ENCODE measurements at regions not wholly inside any gene's neighbourhood (a gene's known extent, or its start where the extent isn't known, plus 50 kb on each side); places are given as distances from the start of the nearest gene placed in this dataset.
"Not testable (repeated sequence)": the region's sequence is repeated elsewhere in the genome, so short reads cannot be mapped to it uniquely, and the experiment has no call there.

DNA sequence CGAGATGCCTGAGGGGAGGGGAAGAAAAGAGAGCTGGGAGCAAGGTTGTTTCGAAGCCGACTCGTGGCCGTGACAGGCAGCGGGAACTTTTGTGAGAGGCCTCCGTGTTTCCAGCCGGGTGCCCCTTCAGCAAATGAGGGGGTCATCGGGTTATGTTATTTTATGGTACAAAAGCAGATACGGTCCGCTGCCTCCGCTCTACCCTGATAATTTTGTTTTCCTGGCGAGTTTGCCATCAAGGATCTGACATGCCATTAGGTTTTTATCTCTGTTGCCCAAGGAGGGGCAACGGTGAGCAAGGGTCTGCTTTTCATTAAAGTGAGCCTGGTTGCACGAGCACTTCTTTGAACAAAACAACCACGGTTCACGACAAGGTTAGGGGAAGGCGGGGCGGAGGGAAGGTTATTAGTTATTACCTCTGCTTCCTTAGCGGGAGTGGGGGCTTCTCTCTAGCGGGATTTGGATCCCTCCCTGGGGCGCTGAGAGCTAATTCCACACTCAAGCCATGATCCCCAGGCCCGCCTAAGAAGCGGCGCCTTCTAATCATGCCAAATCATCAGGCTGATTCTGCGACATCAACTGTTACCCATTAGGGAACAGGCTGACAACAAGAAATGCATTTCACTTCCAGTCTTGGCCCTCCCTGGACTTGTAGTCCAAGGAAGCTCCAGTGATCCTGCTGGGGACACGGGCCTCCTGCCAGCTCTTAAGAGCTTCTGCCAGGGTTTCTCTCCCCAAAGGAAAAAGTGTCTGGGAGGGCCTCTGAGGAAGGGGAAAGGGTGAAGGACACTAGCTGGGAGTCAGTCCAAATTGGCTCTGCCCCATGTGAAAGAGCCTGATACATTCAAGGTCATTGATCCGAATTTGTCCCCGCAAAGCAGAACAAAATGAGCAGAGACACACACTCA, 617.7 kb downstream of the MID1IP1 start:
- no peak for DNase-seq

DNA sequence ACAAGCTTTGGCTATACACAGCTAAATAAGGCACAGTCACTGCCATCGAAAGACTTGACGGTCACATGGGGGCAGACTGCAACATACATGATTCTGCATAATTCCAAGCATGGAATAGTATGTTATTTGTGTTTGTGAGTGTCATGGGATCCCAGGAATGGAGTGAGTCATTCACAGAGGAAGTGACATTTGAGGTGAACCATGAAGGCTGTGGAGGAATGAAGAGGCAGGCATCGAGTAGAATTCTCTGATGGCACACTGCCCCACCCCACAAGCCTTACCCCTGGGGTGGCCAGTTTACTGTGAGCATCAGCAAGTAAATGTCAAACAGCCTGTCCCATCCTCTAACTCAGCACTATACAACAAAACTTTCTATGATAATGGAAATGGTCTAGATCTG, 619.7 kb downstream of the MID1IP1 start:
- DNase-seq = no peak

DNA sequence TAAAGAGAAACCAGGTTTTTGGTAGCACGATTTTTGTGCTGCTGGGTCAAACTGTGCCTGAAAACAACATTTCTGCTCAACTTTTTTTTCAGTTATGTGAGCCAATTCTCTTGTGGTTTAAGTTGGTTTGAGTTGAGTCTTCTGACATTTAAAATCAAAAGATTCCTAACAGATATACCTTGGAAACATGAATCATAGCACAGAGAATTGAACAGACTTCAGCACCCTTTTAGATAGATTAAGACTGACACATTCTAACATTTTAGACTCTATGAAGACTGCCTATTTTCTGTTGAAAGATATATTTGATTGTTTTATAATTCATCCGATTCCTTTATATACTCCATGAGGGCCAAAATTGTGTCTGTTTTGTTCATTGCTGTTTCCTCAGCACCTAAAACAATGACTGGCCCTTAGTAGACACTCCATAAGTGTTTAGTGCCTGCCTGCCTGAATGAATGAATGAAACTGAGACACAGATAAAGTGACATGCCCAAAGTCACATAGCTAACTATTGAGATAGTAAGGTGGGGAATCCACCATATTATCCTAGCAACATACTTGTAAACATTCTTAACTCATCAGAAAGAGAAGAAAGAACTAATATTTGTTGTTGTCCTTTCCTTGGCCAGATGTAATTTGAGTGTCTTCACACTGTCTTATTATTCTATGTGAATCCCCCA, 624.0 kb downstream of the MID1IP1 start:
- no peak for DNase-seq

DNA sequence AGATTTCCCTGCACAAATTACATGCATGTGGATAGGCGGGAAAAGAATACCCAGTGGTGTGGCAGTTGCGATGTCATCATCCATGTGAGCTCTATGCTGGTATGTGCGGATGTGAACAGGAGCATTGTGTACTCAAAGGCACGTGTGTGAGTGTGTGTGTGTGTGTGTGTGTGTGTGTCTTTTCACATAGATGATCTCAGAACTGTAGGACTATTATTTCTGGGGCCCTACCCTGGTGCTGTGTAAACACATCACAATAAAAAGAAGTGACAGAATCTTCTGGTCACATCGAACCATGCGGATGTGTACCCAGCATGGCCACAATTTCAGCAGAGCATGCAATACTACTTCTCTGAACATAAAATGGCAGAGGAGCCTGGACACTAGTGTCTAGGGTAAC, 624.8 kb downstream of the MID1IP1 start:
- DNase-seq = no peak

DNA sequence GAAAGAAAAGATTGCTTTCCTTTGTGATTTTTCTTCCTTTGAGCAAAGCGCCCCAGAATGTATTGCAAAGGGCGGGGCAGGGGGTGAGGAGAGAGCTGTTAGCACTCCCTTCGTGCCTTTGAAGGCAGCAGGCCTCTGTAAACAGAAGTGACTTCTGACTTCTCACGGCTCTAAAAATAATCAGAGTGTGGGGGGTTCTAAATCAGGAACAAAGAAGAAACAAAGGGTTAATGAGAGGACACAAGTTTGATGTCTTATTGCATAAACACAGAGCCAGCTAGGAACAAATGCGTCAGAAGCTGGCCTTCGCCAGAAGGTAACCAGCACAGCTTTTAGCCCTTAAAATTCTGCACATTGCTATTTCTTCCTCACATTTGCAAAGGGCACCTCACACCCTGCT, 626.2 kb downstream of the MID1IP1 start:
- DNase-seq = no peak

DNA sequence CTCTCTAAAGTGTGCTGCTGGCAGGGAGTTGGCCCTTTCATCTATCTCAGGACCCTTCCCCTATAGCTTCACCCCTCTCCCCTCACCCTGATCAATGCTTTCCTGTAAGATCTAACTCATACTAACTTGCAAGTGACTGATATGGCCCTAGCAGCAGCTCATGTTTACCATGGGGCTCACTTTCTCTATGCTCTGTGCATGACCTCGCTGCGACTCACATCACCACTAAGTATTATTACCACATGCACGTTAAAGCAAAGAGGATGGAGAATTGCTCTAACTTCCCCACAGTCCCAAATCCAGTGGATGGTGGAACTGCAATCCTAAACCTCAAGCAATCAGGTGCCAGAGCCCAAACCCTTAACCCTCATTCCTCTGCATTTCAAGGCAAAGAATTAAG, 626.6 kb downstream of the MID1IP1 start:
- no peak for DNase-seq

DNA sequence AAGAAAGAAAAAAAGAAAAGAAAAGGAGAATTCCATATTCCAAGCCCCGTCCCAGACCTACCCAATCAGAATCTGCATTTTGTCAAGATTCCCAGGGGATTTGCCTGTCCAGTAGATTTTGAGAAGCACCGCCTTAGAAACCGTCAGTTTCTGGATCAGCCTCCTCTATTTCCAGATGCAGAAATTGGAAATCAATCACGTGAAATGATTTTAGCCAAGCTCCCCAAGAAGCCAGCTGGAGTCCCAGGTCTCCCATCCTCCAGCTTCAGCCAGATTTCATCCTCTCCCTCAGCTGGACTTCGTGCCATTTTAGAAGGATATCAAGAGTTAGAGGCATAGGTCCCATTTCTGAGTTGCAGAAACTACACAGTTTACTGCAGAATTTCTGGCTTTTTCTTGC, 629.3 kb downstream of the MID1IP1 start:
- no peak for DNase-seq

DNA sequence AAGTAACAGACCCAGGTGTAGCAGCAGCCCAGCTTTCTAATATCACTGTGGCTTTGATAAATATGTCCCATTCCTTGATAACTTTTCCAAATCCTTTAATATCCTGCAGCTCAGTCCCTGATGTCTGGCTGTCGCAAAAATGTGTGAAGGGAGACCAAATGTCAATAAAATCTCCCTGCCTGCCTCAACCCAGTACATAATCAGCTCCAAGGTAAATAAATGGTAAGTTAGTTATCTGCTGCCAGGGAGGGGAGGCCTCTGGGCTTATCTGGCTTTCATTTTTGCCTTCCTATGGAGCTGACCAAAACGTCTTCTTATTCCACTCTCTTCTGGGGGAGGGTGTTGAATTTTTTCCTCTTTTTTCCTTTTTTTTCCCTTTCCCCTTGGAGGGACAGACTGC, 630.6 kb downstream of the MID1IP1 start:
- DNase-seq = no peak

DNA sequence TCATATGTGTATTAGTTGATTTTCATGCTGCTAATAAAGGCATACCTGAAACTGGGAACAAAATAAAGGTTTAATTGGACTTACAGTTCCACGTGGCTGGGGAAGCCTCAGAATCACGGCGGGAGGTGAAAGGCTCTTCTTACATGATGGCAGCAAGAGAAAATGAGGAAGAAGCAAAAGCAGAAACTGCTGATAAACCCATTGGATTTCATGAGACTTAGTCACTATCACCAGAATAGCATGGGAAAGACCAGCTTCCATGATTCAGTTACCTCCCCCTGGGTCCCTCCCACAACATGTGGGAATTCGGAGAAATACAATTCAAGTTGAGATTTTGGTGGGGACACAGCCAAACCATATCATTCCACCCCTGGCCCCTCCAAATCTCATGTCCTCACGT, 633.4 kb downstream of the MID1IP1 start:
- DNase-seq = not testable (repeated sequence)

DNA sequence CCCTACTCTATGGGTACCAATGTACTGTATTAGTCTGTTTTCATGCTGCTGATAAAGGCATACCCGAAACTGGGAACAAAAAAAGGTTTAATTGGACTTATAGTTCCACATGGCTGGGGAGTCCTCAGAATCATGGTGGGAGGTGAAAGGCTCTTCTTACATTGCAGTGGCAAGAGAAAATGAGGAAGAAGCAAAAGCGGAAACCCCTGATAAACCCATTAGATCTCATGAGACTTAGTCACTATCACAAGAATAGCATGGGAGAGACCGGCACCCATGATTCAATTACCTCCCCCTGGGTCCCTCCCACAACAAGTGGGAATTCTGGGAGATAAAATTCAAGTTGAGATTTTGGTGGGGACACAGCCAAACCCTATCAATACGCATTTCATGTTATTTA, 635.3 kb downstream of the MID1IP1 start:
- not testable (repeated sequence) for DNase-seq

DNA sequence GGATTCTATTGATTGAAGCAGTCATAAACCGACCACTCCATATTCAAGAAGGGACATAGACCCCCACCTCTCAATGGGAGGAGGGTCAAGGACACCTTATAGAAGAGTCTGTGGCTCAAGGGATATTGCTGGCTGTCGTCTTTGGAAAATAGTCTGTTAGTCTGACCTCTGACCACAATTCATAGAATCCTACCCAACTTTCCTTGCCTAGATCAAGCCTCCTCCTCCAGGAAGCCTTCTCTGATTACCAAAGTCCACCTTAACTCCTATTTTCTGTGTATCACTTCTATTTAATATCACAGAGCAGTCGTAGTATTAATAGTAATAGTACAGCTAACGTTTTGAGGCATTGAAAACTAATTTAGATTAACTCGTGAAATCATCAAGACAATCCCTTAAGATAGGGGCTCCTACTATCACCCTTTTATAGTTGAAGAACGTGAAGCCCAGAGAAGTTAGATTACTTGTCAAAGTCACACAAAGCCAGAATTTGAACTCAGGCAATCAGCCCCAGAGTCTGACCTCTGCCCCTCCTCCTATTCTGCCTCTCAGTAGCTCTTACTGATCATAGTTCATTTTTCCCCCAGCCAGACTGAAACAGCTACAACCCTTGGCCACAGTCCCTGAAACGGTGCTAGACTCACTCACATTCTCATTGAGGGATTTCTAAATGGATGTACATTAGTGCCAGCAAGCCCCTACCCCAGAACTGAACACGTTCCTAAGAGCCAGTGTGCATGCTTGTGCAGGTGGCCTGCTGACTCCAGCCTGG, 636.6 kb downstream of the MID1IP1 start:
- DNase-seq = no peak

DNA sequence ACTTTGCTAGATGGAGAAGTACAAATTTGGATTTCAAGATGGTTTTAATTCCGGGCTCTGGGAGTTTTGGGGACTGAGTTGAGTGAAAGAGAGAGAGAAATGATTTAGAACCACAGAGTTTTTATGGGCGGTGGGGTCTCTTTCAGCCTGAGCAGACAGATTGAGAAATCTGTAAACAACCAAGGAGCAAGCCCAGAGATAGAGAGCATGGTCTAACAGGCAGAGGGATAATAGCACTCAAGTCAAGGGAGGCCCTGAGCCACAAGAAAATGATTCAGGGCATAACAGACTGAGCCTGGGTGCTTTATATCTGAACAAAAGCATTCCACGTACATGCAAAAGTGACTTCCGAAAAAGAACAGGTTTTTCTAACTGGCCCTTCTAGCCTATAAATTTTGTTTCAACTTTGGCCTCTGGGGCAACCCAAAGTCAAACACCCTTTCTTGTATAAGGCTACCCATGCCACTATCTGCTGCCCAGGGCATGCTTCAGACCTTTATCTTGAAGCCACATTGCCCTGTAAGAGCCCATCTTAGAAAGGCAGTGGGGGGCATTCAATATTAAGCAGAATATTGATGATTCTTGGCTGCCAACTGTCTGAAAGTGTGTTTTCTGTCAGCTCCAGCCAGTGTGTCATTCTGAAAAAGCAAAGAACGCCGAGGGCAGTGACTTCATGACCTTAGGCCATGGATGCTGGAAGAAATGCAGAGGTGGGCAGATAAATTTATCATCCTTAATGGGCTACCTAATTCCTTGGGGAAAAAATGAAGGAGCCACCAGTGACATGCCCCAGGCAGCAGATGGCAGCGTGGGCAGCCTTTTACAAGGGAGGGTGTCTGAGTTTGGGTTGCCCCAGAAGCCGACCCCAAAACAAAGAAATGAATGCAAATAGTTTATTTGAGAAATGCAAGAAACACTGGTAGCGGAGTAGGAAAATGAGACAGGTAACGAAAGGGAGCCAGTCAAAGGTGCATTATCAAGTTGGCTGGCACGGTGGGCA, 637.6 kb downstream of the MID1IP1 start:
- no peak for DNase-seq

DNA sequence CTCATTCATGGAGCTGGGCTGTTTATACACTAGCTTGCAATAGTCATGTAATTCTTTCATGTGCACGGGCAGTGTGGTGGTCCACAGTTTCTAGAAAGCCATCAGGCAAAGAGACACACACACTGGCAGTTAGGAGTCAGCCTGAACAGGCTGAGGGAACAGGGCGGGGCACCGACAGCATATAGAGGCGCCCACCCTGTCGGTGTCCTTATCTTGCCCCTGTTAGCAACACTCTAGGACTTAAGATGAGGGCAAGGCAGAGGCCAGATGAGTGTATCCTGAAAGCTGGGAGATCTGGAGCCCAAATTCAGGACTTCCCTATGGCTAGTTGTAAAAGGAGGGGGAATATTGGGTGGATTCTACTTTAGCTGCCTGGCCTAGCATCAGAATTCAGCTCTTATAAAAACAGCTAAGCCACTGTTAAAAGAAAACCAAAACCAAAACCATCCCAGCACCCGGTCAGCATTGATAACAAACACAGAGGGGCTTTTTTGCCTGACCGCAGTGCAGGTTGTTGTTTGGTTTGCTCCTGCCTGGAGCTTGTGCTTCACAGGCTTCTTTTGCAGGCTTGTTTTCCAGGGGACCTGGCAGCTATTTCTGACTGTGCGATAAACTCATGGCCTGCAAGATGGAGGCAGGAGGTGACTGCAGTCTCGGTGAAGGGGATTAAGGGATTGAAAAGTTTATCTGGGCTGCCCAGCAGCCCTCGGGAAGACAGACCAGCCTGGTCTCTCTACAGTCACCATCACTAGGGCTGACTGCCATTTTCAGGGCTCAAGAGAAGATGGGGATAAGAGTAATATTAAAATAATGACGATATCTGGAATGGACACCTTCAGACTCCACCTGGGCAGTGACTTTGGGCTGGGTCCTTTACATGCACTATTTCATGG, 638.9 kb downstream of the MID1IP1 start:
- DNase-seq = no peak

DNA sequence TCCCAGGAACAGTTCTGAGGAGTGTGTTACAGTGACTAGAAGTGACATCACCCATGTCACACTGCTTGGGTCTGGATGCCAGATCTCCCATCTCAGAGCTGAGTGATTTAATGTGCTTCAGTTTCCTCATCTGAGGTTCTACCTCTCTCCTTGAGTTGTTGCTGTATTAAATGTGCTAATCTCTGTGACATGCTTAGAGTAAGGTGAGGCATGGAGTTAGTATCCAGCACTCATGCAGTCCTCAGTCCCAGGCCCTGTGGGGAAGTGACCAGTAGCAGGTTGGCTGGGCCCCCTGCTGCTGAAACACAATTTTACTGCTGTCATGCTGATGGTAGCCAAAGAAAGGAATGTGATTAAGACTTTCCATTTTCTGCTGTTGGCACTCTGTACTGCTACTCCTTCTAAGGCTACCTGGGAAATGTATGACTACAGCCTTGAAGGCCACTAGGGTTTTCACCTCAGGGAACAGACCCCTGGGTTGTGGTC, 639.6 kb downstream of the MID1IP1 start:
- no peak for DNase-seq

DNA sequence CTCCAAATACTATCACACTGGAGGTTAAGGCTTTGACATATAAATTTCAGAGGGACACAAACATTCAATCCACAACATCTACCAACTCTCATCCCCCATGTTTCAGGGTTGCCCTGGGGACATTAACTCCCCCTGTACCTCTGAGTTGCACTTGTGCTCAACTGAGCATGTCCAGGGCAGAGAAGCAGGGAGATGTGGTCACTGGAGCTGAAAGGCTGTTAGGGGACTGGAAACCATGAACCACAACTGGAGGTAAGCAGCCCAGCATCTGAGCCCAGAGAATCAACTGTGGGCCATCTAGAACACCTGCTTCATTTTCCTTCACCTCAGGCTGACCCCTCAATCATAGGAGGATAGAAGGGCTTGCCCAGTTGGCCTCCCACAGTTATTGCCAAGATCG, 641.1 kb downstream of the MID1IP1 start:
- DNase-seq = no peak

DNA sequence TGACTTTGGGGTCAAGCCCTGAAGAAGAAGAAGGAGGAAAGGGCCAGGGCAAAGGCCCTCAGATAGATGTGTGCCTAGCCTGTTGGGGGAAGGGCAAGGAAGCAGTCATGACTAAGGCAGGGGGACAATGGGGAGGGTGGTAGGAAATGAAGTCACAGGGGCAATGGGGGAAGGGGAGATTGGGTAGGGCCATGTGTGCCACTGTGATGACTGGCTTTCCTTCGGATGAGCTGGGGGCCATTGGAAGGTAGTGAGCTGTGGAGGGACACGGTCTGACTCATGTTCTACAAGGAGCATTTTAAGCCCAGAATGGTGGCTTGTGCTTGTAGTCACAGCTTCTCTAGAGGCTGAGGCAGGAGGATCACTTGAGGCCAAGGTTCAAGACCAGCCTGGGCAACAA, 642.0 kb downstream of the MID1IP1 start:
- no peak for DNase-seq

DNA sequence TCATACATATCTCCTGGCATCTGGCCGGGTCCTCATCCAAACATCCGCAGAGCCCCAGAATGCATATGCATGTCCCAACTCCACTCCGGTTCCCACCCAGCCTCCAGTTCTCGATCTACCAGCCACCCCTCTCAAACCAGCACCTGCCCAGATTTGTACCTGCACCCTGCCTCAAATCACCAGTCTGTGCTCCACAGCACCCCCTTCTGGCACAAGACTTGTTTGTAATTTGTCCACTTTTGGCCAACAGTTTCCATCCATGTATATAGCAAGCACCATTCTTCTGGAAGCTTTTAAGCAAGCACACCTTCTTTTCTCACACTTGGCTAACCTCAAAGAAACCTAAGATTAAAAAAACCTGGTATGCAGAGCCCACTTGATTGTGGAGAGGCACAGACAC, 644.1 kb downstream of the MID1IP1 start:
- no peak for DNase-seq

DNA sequence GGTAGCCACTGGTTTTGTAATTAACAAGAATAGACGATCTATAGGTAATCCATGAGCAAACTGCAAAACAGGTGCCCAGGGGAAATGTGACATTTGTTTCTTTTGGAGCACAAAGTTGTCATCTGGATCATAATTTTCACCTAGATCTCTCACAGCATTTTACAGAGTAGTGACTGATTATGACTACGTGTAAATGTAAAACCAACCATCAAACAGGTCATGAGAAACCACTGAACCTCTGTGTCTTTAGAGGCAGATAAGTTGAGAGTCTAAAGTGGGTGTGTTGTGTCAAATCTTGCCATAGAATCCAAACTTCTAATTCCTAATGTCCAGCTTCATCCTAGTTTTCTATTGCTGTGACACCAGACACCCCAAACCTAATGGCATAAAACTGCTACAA, 648.1 kb downstream of the MID1IP1 start:
- DNase-seq = no peak

DNA sequence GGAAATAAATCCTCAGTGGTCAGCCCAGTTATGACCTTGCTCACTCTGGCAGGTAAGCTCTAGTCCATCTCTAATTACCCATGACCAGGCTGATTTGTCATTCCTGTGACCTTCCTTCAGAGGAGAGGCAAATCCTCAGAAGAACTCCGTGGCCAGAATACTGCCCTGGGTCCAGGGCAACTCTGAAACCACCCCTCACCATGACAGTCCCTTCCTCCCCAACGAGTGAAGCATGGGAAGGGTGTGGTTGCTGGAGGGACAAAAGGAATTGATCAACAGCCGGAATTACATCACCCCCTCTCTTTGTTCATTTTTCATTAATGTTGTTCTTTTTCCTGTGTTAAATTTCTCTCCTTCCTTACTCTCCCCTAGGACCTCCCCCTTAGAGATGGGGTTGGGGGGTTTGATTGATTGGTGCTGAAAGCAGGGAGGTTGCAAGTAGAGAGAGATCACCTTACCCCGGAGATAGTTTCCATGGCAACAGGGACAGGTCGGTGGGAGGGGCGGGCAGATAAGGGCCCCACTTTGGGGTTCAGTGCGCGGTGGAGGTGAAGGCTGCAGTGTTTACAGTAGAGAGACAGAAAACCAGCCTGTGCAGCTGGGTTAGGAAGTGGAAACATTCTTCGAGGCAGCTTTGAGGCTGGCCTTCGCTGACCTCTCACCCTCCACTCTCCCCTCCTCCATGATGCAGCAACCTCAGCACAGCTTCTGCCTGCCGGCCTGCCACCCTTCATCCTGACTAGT, 647.4 kb downstream of the BCOR start:
- no peak for DNase-seq

DNA sequence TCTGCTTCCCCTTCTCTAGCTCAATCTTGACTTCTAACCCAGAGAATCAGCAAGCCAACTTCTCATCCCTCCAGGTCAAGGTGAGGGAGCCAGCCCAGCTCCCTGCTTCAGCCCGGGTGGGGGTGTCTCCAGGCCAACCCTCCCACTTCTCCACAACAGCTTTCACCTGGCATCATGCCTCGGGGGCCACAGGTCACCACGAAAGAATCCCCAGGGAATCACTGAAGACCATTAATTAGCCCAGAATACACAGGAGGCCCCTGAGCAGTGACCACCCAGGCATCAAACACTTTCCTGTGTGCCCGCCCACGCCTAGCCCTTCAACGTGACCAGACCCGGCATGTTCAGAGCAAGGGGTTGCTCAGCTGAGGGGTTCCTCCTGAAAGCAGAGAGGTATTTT, 646.7 kb downstream of the BCOR start:
- no peak for DNase-seq
